Parathyroid adenoma (tissue), 2 donors: ENCODE measurements at regions not wholly inside any gene's neighbourhood (a gene's known extent, or its start where the extent isn't known, plus 50 kb on each side); places are given as distances from the start of the nearest gene placed in this dataset.

Source experiments
- H2AFZ ChIP-seq: fragments of 300-600 bp; sonication (generic); one replicate; pipeline ENCODE4 v1.7.0; 2017; ENCODE audit warnings: antibody characterized with exemption, mild to moderate bottlenecking
- H3K27ac ChIP-seq: fragments of 300-600 bp; sonication (generic); one replicate; pipeline ENCODE4 v1.7.0; 2017
- H3K27me3 ChIP-seq: fragments of 300-600 bp; sonication (generic); one replicate; pipeline ENCODE4 v1.7.0; 2017; ENCODE audit warnings: low read length; ENCODE audit not compliant: control insufficient read depth, insufficient read depth
- H3K36me3 ChIP-seq: fragments of 300-600 bp; sonication (generic); one replicate; pipeline ENCODE4 v1.7.0; 2017; ENCODE audit warnings: low read length; ENCODE audit not compliant: control insufficient read depth, insufficient read depth
- H3K4me1 ChIP-seq: fragments of 300-600 bp; sonication (generic); one replicate; pipeline ENCODE4 v1.7.0; 2017; ENCODE audit warnings: control low read depth
- H3K4me2 ChIP-seq: fragments of 300-600 bp; sonication (generic); one replicate; pipeline ENCODE4 v1.7.0; 2017; ENCODE audit warnings: low read length
- H3K4me3 ChIP-seq: fragments of 300-600 bp; sonication (generic); one replicate; pipeline ENCODE4 v1.7.0; 2017; ENCODE audit warnings: low read depth, low read length
- H3K79me2 ChIP-seq: fragments of 300-600 bp; sonication (generic); one replicate; pipeline ENCODE4 v1.7.0; 2017; ENCODE audit warnings: control low read depth
- H3K9ac ChIP-seq: fragments of 300-600 bp; sonication (generic); one replicate; pipeline ENCODE4 v1.7.0; 2017; ENCODE audit warnings: mild to moderate bottlenecking
- H3K9me3 ChIP-seq: fragments of 300-600 bp; sonication (generic); one replicate; pipeline ENCODE4 v1.7.0; 2017; ENCODE audit warnings: low read length; ENCODE audit not compliant: control insufficient read depth
- TF ChIP-seq, protein P1 (sequence below): fragments of 300-600 bp; sonication (generic); IDR thresholded peaks from one replicate; pipeline ENCODE4 v1.7.0; 2017; ENCODE audit warnings: antibody characterized with exemption, mild to moderate bottlenecking
- donor health status: primary hyperparathyroidism.

DNA sequence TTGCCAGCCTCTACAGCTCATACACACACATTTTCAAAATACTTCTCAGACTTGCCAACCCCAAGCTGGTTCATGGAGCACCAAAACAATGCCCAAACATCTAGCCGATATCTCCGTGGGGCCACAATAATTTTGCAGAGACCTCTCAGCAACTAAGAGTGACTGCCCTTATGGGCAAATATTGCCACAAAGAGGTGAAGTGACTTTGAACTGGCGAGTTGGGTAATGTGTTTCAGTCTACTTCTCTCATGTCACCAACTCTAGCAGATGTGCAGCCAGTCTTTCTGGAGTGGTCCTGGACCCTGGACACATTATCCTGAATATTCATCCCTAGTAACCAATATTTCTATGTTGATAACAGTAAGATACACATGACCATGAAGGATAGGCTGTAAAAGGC lies 290.3 kb downstream of the EMP1 start:
- H3K36me3 ChIP-seq, result no peaks in the 10 kb centered on the region
- H3K79me2 ChIP-seq, result no peaks in the 10 kb centered on the region
- H3K4me1 ChIP-seq, result no peaks in the 10 kb centered on the region
- no peak overlapping the region for H3K9ac ChIP-seq
- H3K27me3 ChIP-seq, result no peaks in the 10 kb centered on the region
- H3K27ac ChIP-seq, result no peak overlapping the region
- no peak overlapping the region for H3K4me2 ChIP-seq
- TF ChIP-seq, protein P1, sequence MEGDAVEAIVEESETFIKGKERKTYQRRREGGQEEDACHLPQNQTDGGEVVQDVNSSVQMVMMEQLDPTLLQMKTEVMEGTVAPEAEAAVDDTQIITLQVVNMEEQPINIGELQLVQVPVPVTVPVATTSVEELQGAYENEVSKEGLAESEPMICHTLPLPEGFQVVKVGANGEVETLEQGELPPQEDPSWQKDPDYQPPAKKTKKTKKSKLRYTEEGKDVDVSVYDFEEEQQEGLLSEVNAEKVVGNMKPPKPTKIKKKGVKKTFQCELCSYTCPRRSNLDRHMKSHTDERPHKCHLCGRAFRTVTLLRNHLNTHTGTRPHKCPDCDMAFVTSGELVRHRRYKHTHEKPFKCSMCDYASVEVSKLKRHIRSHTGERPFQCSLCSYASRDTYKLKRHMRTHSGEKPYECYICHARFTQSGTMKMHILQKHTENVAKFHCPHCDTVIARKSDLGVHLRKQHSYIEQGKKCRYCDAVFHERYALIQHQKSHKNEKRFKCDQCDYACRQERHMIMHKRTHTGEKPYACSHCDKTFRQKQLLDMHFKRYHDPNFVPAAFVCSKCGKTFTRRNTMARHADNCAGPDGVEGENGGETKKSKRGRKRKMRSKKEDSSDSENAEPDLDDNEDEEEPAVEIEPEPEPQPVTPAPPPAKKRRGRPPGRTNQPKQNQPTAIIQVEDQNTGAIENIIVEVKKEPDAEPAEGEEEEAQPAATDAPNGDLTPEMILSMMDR, result no peak
- no peaks in the 10 kb centered on the region for H3K9me3 ChIP-seq
- H2AFZ ChIP-seq, result no peak overlapping the region
- no peak overlapping the region for H3K4me3 ChIP-seq

DNA sequence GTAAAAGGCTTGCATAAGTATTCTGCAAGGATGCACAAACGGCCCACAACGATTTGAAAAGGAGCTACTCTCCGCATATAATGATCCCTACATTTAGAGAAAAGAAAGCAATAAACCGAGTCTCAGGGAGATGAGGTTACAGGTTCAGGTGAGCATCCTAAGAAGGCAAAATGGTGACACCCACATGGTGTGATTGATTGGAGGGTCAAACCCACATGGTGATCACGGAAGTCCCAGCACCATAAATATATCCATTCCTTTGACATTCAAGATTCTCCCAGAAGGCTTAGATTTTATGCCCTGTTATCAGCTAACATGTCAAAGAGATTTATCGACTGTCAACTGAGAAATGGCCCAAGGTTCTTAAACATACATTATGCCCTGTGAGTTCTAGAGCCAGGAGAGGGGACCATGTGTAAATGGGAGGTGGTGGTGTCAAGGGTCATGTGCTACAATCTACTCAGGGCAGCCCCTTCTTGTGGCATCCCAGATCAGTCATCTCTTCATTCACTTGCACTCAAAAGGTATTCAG lies 282.2 kb downstream of the EMP1 start:
- Histone ChIP-seq H3K9ac (no peak overlapping the region), H3K4me3 (no peak overlapping the region), H3K4me1 (no peaks in the 10 kb centered on the region), H3K9me3 (no peaks in the 10 kb centered on the region), H3K36me3 (no peaks in the 10 kb centered on the region), H3K27ac (no peak overlapping the region), H3K79me2 (no peaks in the 10 kb centered on the region), H2AFZ (no peak overlapping the region), H3K27me3 (no peaks in the 10 kb centered on the region), H3K4me2 (no peak overlapping the region)
- TF ChIP-seq, protein P1, result no peak

DNA sequence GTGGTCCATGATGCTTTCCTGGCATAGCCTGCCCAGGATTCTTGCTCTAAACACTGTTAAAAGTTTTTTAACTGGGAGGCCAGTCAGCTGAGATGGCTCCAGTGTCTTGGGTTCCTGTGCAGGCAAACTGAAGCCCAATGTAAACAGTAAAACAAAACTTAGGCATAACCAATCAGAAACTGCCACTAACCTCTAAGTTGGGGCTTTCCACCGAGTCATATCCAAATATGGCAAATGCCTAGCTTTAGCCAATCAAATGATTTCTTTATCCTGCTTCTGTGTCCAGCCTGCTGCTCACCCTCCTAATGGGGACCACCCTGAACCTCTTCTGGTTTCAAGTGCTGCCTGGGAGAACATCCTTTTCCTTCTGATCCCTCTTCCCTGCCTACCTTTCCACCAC lies 277.9 kb downstream of the EMP1 start:
- H3K4me1 ChIP-seq, result no peaks in the 10 kb centered on the region
- TF ChIP-seq, protein P1, result no peak
- no peaks in the 10 kb centered on the region for H3K27me3 ChIP-seq
- no peaks in the 10 kb centered on the region for H3K79me2 ChIP-seq
- H3K36me3 ChIP-seq, result no peaks in the 10 kb centered on the region
- no peak overlapping the region for H2AFZ ChIP-seq
- no peak overlapping the region for H3K4me3 ChIP-seq
- no peak overlapping the region for H3K27ac ChIP-seq
- no peak overlapping the region for H3K9ac ChIP-seq
- no peak overlapping the region for H3K4me2 ChIP-seq
- no peaks in the 10 kb centered on the region for H3K9me3 ChIP-seq

DNA sequence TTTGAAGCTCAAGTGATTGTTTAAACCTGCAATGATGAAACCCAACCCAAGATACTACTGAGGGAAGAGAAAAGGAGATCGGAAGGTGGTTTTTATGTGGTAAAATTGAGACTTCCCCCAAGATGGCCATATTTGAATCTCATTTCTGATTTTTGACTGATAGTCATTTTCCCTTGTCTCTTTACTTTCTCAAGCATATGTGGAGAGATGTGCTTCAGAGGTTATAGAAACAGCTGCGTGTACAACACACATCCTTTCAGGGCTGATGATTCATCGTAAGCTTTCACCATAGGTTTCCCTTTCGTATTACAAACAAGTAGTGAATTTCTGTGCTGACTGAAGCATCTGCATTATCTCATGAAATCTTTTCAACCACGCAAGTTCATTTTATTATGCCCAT lies 276.2 kb downstream of the EMP1 start:
- Histone ChIP-seq H2AFZ (no peak overlapping the region), H3K36me3 (no peaks in the 10 kb centered on the region), H3K4me1 (no peaks in the 10 kb centered on the region), H3K27ac (no peak overlapping the region), H3K9me3 (no peaks in the 10 kb centered on the region), H3K4me3 (no peak overlapping the region), H3K27me3 (no peaks in the 10 kb centered on the region), H3K4me2 (no peak overlapping the region), H3K79me2 (no peaks in the 10 kb centered on the region), H3K9ac (no peak overlapping the region)
- TF ChIP-seq, protein P1, result no peak

DNA sequence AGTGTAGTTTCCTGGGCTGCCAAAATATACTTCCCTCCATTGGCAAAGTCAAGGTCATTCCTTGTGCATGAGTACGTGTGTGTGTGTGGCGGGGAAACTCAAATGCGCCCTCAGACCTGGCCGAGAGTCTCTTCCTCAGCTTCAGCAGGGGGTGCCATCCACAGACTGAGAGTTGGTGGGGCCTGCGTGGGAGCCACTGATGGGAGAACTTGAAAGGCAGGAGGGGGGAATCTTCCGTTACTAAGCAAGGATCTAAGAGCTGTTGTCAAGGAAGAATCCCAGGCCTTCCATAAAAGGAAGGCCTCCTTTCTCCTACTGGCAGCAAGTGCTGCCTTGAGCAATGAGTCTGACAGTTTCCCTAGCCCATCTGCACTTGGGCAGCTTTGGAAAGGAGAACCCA lies 274.9 kb downstream of the EMP1 start:
- Histone ChIP-seq H3K27ac (no peak overlapping the region), H3K4me1 (no peaks in the 10 kb centered on the region), H3K79me2 (no peaks in the 10 kb centered on the region), H3K4me3 (no peak overlapping the region), H3K36me3 (no peaks in the 10 kb centered on the region), H3K9ac (no peak overlapping the region), H3K9me3 (no peaks in the 10 kb centered on the region), H2AFZ (no peak overlapping the region), H3K4me2 (no peak overlapping the region), H3K27me3 (no peaks in the 10 kb centered on the region)
- TF ChIP-seq, protein P1, result no peak
